ENCODE measurements at regions not wholly inside any gene's neighbourhood (a gene's known extent, or its start where the extent isn't known, plus 50 kb on each side); places are given as distances from the start of the nearest gene placed in this dataset.
"Not testable (repeated sequence)": the region's sequence is repeated elsewhere in the genome, so short reads cannot be mapped to it uniquely, and the experiment has no call there.

DNA sequence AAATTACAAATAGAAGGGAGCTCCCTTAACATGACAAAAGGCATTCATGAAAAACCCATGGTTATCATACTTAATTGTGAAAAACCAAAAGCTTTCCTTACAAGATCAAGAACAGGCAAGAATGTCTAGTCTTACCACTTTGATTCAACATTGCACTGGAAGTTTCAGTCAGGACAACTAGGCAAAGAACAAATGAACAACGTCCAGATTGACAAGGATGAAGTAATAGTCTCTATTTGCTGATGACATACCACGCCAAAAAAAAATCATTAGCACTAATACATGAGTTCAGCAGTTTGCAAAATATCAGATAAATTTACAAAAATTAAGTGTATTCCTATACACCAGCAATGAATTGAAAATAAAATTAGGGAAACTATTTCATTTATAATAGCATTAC is 200.2 kb downstream of the TOX3 start:
- H2AK5ac ChIP-seq (ENCODE audit: low read depth, low read length): no peak overlapping the region
- no peak for DNase-seq (ENCODE audit: low spot score)
- no peaks in the 10 kb centered on the region for H3K4me1 ChIP-seq (ENCODE audit: control insufficient read depth in 2 of 2, insufficient read depth in 1 of 2, low read depth in 1 of 2, low read length in 2 of 2)
- H2AFZ ChIP-seq (ENCODE audit: low read length): no peak overlapping the region
- no peaks in the 10 kb centered on the region for H3K79me1 ChIP-seq (ENCODE audit: low read depth, low read length)
- no peaks in the 10 kb centered on the region for H3K9me3 ChIP-seq (replicated peaks in 1 of 2; ENCODE audit: control insufficient read depth in 2 of 2, insufficient read depth in 1 of 2, low read depth in 1 of 2, low read length in 2 of 2)
- no CpG with 5 or more reads among the region's 2 CpGs for WGBS, 2 donors (ENCODE audit: extremely low coverage in 2 of 2, insufficient read length in 2 of 2, insufficient replicate concordance in 1 of 2)
- H3K27ac ChIP-seq (replicated peaks; ENCODE audit: low read length): no peak overlapping the region
- no peaks in the 10 kb centered on the region for H3K27me3 ChIP-seq (ENCODE audit: control insufficient read depth in 3 of 3, insufficient read depth in 3 of 3, low read depth in 1 of 3, low read length in 3 of 3)
- H3K18ac ChIP-seq (ENCODE audit: low read length): no peak overlapping the region
- H4K8ac ChIP-seq (ENCODE audit: low read depth, low read length): no peak overlapping the region
- H3K9ac ChIP-seq (ENCODE audit: low read depth, low read length, poor library complexity): no peak overlapping the region
- H2BK12ac ChIP-seq (ENCODE audit: low read length): no peak overlapping the region
- no peak overlapping the region for H2BK5ac ChIP-seq (ENCODE audit: low read length)
- H2BK120ac ChIP-seq (ENCODE audit: low read depth, low read length): no peak overlapping the region
- H3K4ac ChIP-seq (ENCODE audit: low read length): no peak overlapping the region
- H4K91ac ChIP-seq (ENCODE audit: low read depth, low read length, poor library complexity): no peak overlapping the region
- no peak overlapping the region for H3K23ac ChIP-seq (ENCODE audit: low read depth, low read length, poor library complexity)
- no peak overlapping the region for H3K4me3 ChIP-seq (ENCODE audit: low read length in 2 of 2)
- H3K36me3 ChIP-seq (replicated peaks in 1 of 2; ENCODE audit: control insufficient read depth in 2 of 2, insufficient read depth in 2 of 2, low read length in 2 of 2): no peaks in the 10 kb centered on the region
- no peak overlapping the region for H3K14ac ChIP-seq (ENCODE audit: low read length)
- no peak overlapping the region for H2BK15ac ChIP-seq (ENCODE audit: low read length)
- H3K4me2 ChIP-seq (ENCODE audit: insufficient read depth, low read length, poor library complexity, severe bottlenecking): no peak overlapping the region

DNA sequence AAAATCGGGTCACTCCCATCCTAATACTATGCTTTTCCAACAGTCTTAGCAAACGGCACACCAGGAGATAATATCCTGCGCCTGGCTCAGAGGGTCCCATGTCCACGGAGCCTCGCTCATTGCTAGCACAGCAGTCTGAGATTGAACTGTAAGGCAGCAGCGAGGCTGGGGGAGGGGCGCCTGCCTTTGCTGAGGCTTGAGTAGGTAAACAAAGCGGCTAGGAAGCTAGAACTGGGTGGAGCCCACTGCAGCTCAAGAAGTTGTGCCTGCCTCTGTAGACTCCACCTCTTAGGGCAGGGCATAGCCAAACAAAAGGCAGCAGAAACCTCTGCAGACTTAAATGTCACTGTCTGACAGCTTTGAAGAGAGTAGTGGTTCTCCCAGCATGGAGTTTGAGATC is 213.3 kb downstream of the TOX3 start:
- H2AK5ac ChIP-seq (ENCODE audit: low read depth, low read length); H2BK5ac ChIP-seq (ENCODE audit: low read length); H4K91ac ChIP-seq (ENCODE audit: low read depth, low read length, poor library complexity); H3K9ac ChIP-seq (ENCODE audit: low read depth, low read length, poor library complexity); H3K27ac ChIP-seq (replicated peaks; ENCODE audit: low read length); H3K36me3 ChIP-seq (replicated peaks in 1 of 2; ENCODE audit: control insufficient read depth in 2 of 2, insufficient read depth in 2 of 2, low read length in 2 of 2); H2BK12ac ChIP-seq (ENCODE audit: low read length); H3K4me3 ChIP-seq (ENCODE audit: low read length in 2 of 2); DNase-seq (ENCODE audit: low spot score); H3K27me3 ChIP-seq (ENCODE audit: control insufficient read depth in 3 of 3, insufficient read depth in 3 of 3, low read depth in 1 of 3, low read length in 3 of 3); H3K4ac ChIP-seq (ENCODE audit: low read length); H3K79me1 ChIP-seq (ENCODE audit: low read depth, low read length); H3K4me2 ChIP-seq (ENCODE audit: insufficient read depth, low read length, poor library complexity, severe bottlenecking); H3K18ac ChIP-seq (ENCODE audit: low read length); H4K8ac ChIP-seq (ENCODE audit: low read depth, low read length); H3K23ac ChIP-seq (ENCODE audit: low read depth, low read length, poor library complexity); H2BK15ac ChIP-seq (ENCODE audit: low read length); H2BK120ac ChIP-seq (ENCODE audit: low read depth, low read length); H3K14ac ChIP-seq (ENCODE audit: low read length); H3K9me3 ChIP-seq (replicated peaks in 1 of 2; ENCODE audit: control insufficient read depth in 2 of 2, insufficient read depth in 1 of 2, low read depth in 1 of 2, low read length in 2 of 2): not testable (repeated sequence)
- peaks cover 0 to 11% of the 10 kb centered on the region in 2 donors for H3K4me1 ChIP-seq (ENCODE audit: control insufficient read depth in 2 of 2, insufficient read depth in 1 of 2, low read depth in 1 of 2, low read length in 2 of 2)
- no CpG with 5 or more reads among the region's 8 CpGs for WGBS, 2 donors (ENCODE audit: extremely low coverage in 2 of 2, insufficient read length in 2 of 2, insufficient replicate concordance in 1 of 2)
- H2AFZ ChIP-seq (ENCODE audit: low read length): peak overlapping the region; percentile 64

DNA sequence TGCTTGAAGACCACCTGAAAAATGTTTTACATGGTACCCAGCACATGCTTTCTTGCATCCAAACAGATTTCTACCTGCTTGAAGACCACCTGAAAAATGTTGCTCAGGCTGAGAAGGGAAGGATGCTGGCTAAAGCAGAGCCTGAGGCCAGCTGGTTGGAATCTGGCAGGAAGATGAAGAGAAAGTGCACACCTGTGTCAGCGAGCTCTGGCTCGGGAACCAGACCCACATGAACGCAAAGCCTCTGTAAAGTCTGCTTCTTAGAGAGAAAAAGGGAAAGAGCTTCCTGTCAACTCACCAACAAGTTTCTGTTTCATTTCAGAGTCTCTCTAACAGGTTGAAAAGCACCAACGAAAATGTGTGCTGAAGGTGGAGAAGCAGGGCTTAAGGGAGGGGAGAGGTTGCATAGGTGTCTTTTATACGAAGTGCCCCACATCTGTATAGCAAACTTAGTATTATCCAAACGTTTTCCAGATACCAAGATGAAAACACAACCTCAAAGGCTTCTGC is 226.0 kb downstream of the TOX3 start:
- Histone ChIP-seq H2BK12ac (ENCODE audit: low read length) (no peak overlapping the region), H3K27me3 (ENCODE audit: control insufficient read depth in 3 of 3, insufficient read depth in 3 of 3, low read depth in 1 of 3, low read length in 3 of 3) (no peaks in the 10 kb centered on the region), H3K4me3 (ENCODE audit: low read length in 2 of 2) (no peak overlapping the region), H3K27ac (replicated peaks; ENCODE audit: low read length) (no peak overlapping the region), H2BK5ac (ENCODE audit: low read length) (no peak overlapping the region), H2BK15ac (ENCODE audit: low read length) (no peak overlapping the region), H3K23ac (ENCODE audit: low read depth, low read length, poor library complexity) (no peak overlapping the region), H3K9me3 (replicated peaks in 1 of 2; ENCODE audit: control insufficient read depth in 2 of 2, insufficient read depth in 1 of 2, low read depth in 1 of 2, low read length in 2 of 2) (no peaks in the 10 kb centered on the region), H3K4me1 (ENCODE audit: control insufficient read depth in 2 of 2, insufficient read depth in 1 of 2, low read depth in 1 of 2, low read length in 2 of 2) (peaks cover 6 to 9% of the 10 kb centered on the region in 2 donors), H3K18ac (ENCODE audit: low read length) (no peak overlapping the region), H2AFZ (ENCODE audit: low read length) (no peak overlapping the region), H2AK5ac (ENCODE audit: low read depth, low read length) (no peak overlapping the region), H4K91ac (ENCODE audit: low read depth, low read length, poor library complexity) (no peak overlapping the region), H3K36me3 (replicated peaks in 1 of 2; ENCODE audit: control insufficient read depth in 2 of 2, insufficient read depth in 2 of 2, low read length in 2 of 2) (no peaks in the 10 kb centered on the region), H3K4me2 (ENCODE audit: insufficient read depth, low read length, poor library complexity, severe bottlenecking) (no peak overlapping the region), H3K79me1 (ENCODE audit: low read depth, low read length) (no peaks in the 10 kb centered on the region), H3K9ac (ENCODE audit: low read depth, low read length, poor library complexity) (no peak overlapping the region), H3K14ac (ENCODE audit: low read length) (no peak overlapping the region), H2BK120ac (ENCODE audit: low read depth, low read length) (no peak overlapping the region), H3K4ac (ENCODE audit: low read length) (no peak overlapping the region), H4K8ac (ENCODE audit: low read depth, low read length) (no peak overlapping the region)
- no peak for DNase-seq (ENCODE audit: low spot score)
- WGBS, 2 donors (ENCODE audit: extremely low coverage in 2 of 2, insufficient read length in 2 of 2, insufficient replicate concordance in 1 of 2): no CpG with 5 or more reads among the region's 6 CpGs

DNA sequence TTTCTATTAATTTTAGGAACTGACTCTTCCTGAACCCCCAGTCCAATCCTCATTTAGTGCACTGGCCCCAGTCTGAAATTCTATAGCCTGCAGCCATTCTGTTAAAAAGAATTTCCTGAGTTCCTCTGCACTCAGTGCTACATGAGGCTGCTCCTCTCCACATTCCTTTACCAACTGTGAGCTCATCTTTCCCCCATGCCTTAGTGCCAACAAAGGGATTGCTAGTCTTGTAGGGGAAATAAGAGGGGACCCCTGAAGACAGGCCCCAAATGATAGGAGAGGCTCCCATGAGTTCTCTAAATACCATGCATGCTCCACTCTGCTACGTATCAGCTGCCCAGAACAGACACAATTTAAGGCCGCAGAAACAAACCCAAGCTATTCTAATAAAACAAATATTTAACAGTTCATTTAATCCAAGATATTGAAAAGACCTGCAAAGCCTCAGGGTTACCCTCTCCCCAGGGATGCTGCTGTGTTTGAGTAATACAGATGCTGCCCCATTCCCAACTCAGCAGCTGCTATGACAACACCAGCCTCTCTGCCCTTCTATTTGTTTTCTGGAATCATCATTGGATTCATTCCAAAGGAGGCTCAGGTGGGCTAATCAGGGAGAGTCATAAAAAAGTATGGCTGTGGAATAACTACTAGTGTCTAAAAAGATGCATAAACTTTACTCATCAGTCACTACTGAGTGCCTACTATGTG is 228.5 kb downstream of the TOX3 start:
- no peak overlapping the region for H3K23ac ChIP-seq (ENCODE audit: low read depth, low read length, poor library complexity)
- peak overlapping the region; percentile 64 for H2AFZ ChIP-seq (ENCODE audit: low read length)
- H3K27ac ChIP-seq (replicated peaks; ENCODE audit: low read length): no peak overlapping the region
- H2AK5ac ChIP-seq (ENCODE audit: low read depth, low read length): no peak overlapping the region
- no peak overlapping the region for H4K8ac ChIP-seq (ENCODE audit: low read depth, low read length)
- peaks cover 4 to 9% of the 10 kb centered on the region in 2 donors for H3K4me1 ChIP-seq (ENCODE audit: control insufficient read depth in 2 of 2, insufficient read depth in 1 of 2, low read depth in 1 of 2, low read length in 2 of 2)
- H2BK15ac ChIP-seq (ENCODE audit: low read length): no peak overlapping the region
- H3K9me3 ChIP-seq (replicated peaks in 1 of 2; ENCODE audit: control insufficient read depth in 2 of 2, insufficient read depth in 1 of 2, low read depth in 1 of 2, low read length in 2 of 2): no peaks in the 10 kb centered on the region
- H3K9ac ChIP-seq (ENCODE audit: low read depth, low read length, poor library complexity): no peak overlapping the region
- H3K27me3 ChIP-seq (ENCODE audit: control insufficient read depth in 3 of 3, insufficient read depth in 3 of 3, low read depth in 1 of 3, low read length in 3 of 3): no peaks in the 10 kb centered on the region
- no peak overlapping the region for H3K14ac ChIP-seq (ENCODE audit: low read length)
- H3K36me3 ChIP-seq (replicated peaks in 1 of 2; ENCODE audit: control insufficient read depth in 2 of 2, insufficient read depth in 2 of 2, low read length in 2 of 2): no peaks in the 10 kb centered on the region
- no peak overlapping the region for H2BK5ac ChIP-seq (ENCODE audit: low read length)
- H2BK12ac ChIP-seq (ENCODE audit: low read length): no peak overlapping the region
- WGBS, 2 donors (ENCODE audit: extremely low coverage in 2 of 2, insufficient read length in 2 of 2, insufficient replicate concordance in 1 of 2): no CpG with 5 or more reads among the region's 2 CpGs
- H4K91ac ChIP-seq (ENCODE audit: low read depth, low read length, poor library complexity): no peak overlapping the region
- no peak for DNase-seq (ENCODE audit: low spot score)
- no peaks in the 10 kb centered on the region for H3K79me1 ChIP-seq (ENCODE audit: low read depth, low read length)
- no peak overlapping the region for H3K4me3 ChIP-seq (ENCODE audit: low read length in 2 of 2)
- H3K4ac ChIP-seq (ENCODE audit: low read length): no peak overlapping the region
- no peak overlapping the region for H3K18ac ChIP-seq (ENCODE audit: low read length)
- no peak overlapping the region for H2BK120ac ChIP-seq (ENCODE audit: low read depth, low read length)
- no peak overlapping the region for H3K4me2 ChIP-seq (ENCODE audit: insufficient read depth, low read length, poor library complexity, severe bottlenecking)

Measured in neuronal stem cell (in vitro differentiated cells).